Neural progenitor cell (in vitro differentiated cells): ENCODE measurements at regions not wholly inside any gene's neighbourhood (a gene's known extent, or its start where the extent isn't known, plus 50 kb on each side); places are given as distances from the start of the nearest gene placed in this dataset.
"Not testable (repeated sequence)": the region's sequence is repeated elsewhere in the genome, so short reads cannot be mapped to it uniquely, and the experiment has no call there.

Experiments
- DNase-seq: peaks from one replicate; pipeline ENCODE4 v3.0.0-alpha.2; 2016; ENCODE audit warnings: low spot score
- H2AFZ ChIP-seq: fragments of 200-600 bp; sonication (generic); replicated peaks from 2 replicates; pipeline ENCODE4 v1.6.1; 2016; ENCODE audit warnings: antibody characterized with exemption
- H3F3A ChIP-seq: fragments of 200-600 bp; sonication (generic); 2 replicates; pipeline ENCODE4 v1.6.1; 2016; ENCODE audit warnings: antibody characterized with exemption, low read depth
- H3K27ac ChIP-seq: fragments of 200-600 bp; sonication (generic); 2 replicates; pipeline ENCODE4 v1.5.1; 2016; ENCODE audit warnings: mild to moderate bottlenecking
- H3K27me3 ChIP-seq: fragments of 200-600 bp; sonication (generic); 2 replicates; pipeline ENCODE4 v1.6.1; 2016; ENCODE audit warnings: mild to moderate bottlenecking, moderate library complexity
- H3K36me3 ChIP-seq: fragments of 200-600 bp; sonication (generic); 2 replicates; pipeline ENCODE4 v1.5.1; 2016
- H3K4me1 ChIP-seq: fragments of 200-600 bp; sonication (generic); 2 replicates; pipeline ENCODE4 v1.6.1; 2016; ENCODE audit warnings: mixed run types
- H3K4me2 ChIP-seq: fragments of 200-600 bp; sonication (generic); 2 replicates; pipeline ENCODE4 v1.6.1; 2016
- H3K4me3 ChIP-seq: fragments of 200-600 bp; sonication (generic); 2 replicates; pipeline ENCODE4 v1.5.1; 2016
- H3K79me2 ChIP-seq: fragments of 200-600 bp; sonication (generic); 2 replicates; pipeline ENCODE4 v1.6.1; 2016; ENCODE audit warnings: low read depth
- H3K9ac ChIP-seq: fragments of 200-600 bp; sonication (generic); 2 replicates; pipeline ENCODE4 v1.6.1; 2016
- H3K9me3 ChIP-seq: fragments of 200-600 bp; sonication (generic); 2 replicates; pipeline ENCODE4 v1.5.1; 2016; ENCODE audit warnings: low read depth
- H4K20me1 ChIP-seq: fragments of 200-600 bp; sonication (generic); 2 replicates; pipeline ENCODE4 v1.6.1; 2016; ENCODE audit warnings: low read depth
- H3K27ac Mint-ChIP-seq: 3 replicates; pipeline ENCODE4 v1.8.0; 2021; ENCODE audit warnings: mixed read lengths
- H3K27me3 Mint-ChIP-seq: 2 replicates; pipeline ENCODE4 v1.8.0; 2022; ENCODE audit warnings: low read depth, mild to moderate bottlenecking, inconsistent platforms, moderate library complexity, mixed read lengths; ENCODE audit not compliant: insufficient read depth
- H3K36me3 Mint-ChIP-seq: 3 replicates; pipeline ENCODE4 v1.8.0; 2021; ENCODE audit warnings: mixed read lengths
- H3K4me1 Mint-ChIP-seq: 3 replicates; pipeline ENCODE4 v1.8.0; 2021; ENCODE audit warnings: mixed read lengths
- H3K4me3 Mint-ChIP-seq: 3 replicates; pipeline ENCODE4 v1.8.0; 2021; ENCODE audit warnings: mild to moderate bottlenecking, moderate library complexity, mixed read lengths
- H3K9me3 Mint-ChIP-seq: 3 replicates; pipeline ENCODE4 v1.8.0; 2020; ENCODE audit warnings: mixed read lengths
- CTCF ChIP-seq: fragments of 200-600 bp; sonication (generic); IDR thresholded peaks from 2 replicates; pipeline ENCODE4 v1.5.1; 2017; ENCODE audit warnings: antibody characterized with exemption, mild to moderate bottlenecking
- EZH2 ChIP-seq: fragments of 200-600 bp; sonication (generic); IDR thresholded peaks from 2 replicates; pipeline ENCODE4 v1.6.1; 2017; ENCODE audit warnings: antibody characterized with exemption, mild to moderate bottlenecking, moderate library complexity
- EZH2phosphoT487 ChIP-seq: fragments of 200-600 bp; sonication (generic); IDR thresholded peaks from 2 replicates; pipeline ENCODE4 v1.6.1; 2017; ENCODE audit warnings: antibody characterized with exemption

- no peak overlapping the region for H2AFZ ChIP-seq
- H3K36me3 ChIP-seq = no peaks in the 10 kb centered on the region
- Mint-ChIP-seq H3K27ac (no peak overlapping the region), H3K27me3 (no peaks in the 10 kb centered on the region), H3K4me3 (no peak overlapping the region), H3K9me3 (no peaks in the 10 kb centered on the region), H3K4me1 (peaks cover 3% of the 10 kb centered on the region), H3K36me3 (no peaks in the 10 kb centered on the region)
- no peaks in the 10 kb centered on the region for H3K79me2 ChIP-seq
- H4K20me1 ChIP-seq = no peaks in the 10 kb centered on the region
- H3F3A ChIP-seq = no peaks in the 10 kb centered on the region
- no peaks in the 10 kb centered on the region for H3K4me1 ChIP-seq
- H3K4me3 ChIP-seq = no peak overlapping the region
- no peaks in the 10 kb centered on the region for H3K9me3 ChIP-seq
- no peak overlapping the region for H3K27ac ChIP-seq
- no peak overlapping the region for H3K4me2 ChIP-seq
- DNase-seq = no peak
- TF ChIP-seq CTCF = no peak
- no peak for TF ChIP-seq EZH2phosphoT487
- TF ChIP-seq EZH2 = no peak
- H3K9ac ChIP-seq = no peak overlapping the region
- no peaks in the 10 kb centered on the region for H3K27me3 ChIP-seq
These were observed 796.6 kb upstream of the GBE1 start for GRCh38 chr3:82558081-82558480.

- Mint-ChIP-seq H3K27me3 (no peaks in the 10 kb centered on the region), H3K4me1 (peaks cover 3% of the 10 kb centered on the region), H3K9me3 (no peaks in the 10 kb centered on the region), H3K36me3 (no peaks in the 10 kb centered on the region), H3K4me3 (no peak overlapping the region), H3K27ac (no peak overlapping the region)
- Histone ChIP-seq H3K9me3 (no peaks in the 10 kb centered on the region), H3K27ac (no peak overlapping the region), H3K4me3 (no peak overlapping the region), H3K36me3 (no peaks in the 10 kb centered on the region), H3K9ac (no peak overlapping the region), H4K20me1 (no peaks in the 10 kb centered on the region), H3K4me1 (no peaks in the 10 kb centered on the region), H3K27me3 (no peaks in the 10 kb centered on the region), H3F3A (no peaks in the 10 kb centered on the region), H3K79me2 (no peaks in the 10 kb centered on the region), H3K4me2 (no peak overlapping the region), H2AFZ (no peak overlapping the region)
- DNase-seq = no peak
- no peak for TF ChIP-seq EZH2
- TF ChIP-seq EZH2phosphoT487 = no peak
- TF ChIP-seq CTCF = no peak
These were observed 794.7 kb upstream of the GBE1 start for GRCh38 chr3:82556113-82556512.

- H3K27ac Mint-ChIP-seq, H3F3A ChIP-seq, H3K27me3 Mint-ChIP-seq, H3K79me2 ChIP-seq, H3K9ac ChIP-seq, H3K9me3 Mint-ChIP-seq, H3K36me3 ChIP-seq, H3K27ac ChIP-seq, H3K4me2 ChIP-seq, H2AFZ ChIP-seq, H3K27me3 ChIP-seq, H3K9me3 ChIP-seq, H3K4me3 Mint-ChIP-seq, DNase-seq, H3K4me1 ChIP-seq, H3K4me3 ChIP-seq, H4K20me1 ChIP-seq, H3K36me3 Mint-ChIP-seq, H3K4me1 Mint-ChIP-seq: not testable (repeated sequence)
These were observed 781.1 kb upstream of the GBE1 start for GRCh38 chr3:82542556-82542955.

GRCh38 chr3:82521657-82522056, 760.2 kb upstream of the GBE1 start:
- Histone ChIP-seq H3F3A (no peaks in the 10 kb centered on the region), H4K20me1 (no peaks in the 10 kb centered on the region), H3K79me2 (no peaks in the 10 kb centered on the region), H2AFZ (no peak overlapping the region), H3K27me3 (no peaks in the 10 kb centered on the region), H3K9me3 (no peaks in the 10 kb centered on the region), H3K27ac (no peak overlapping the region), H3K36me3 (no peaks in the 10 kb centered on the region), H3K9ac (no peak overlapping the region), H3K4me3 (no peak overlapping the region), H3K4me1 (no peaks in the 10 kb centered on the region), H3K4me2 (no peak overlapping the region)
- H3K4me3 Mint-ChIP-seq = no peak overlapping the region
- no peak for DNase-seq
- H3K27me3 Mint-ChIP-seq = no peaks in the 10 kb centered on the region
- TF ChIP-seq CTCF (no peak), EZH2phosphoT487 (no peak), EZH2 (no peak)
- H3K27ac Mint-ChIP-seq = no peak overlapping the region
- no peaks in the 10 kb centered on the region for H3K9me3 Mint-ChIP-seq
- no peaks in the 10 kb centered on the region for H3K36me3 Mint-ChIP-seq
- H3K4me1 Mint-ChIP-seq = peaks cover 7% of the 10 kb centered on the region
